ENCODE measurements at regions not wholly inside any gene's neighbourhood (a gene's known extent, or its start where the extent isn't known, plus 50 kb on each side); places are given as distances from the start of the nearest gene placed in this dataset.

- WGBS, 3 donors = 98 to 100% (median 98%) methylated on average over 1 of the region's 1 CpG
- Histone ChIP-seq H3K27me3 (no peaks in the 10 kb centered on the region), H3K27ac (no peak overlapping the region), H3K4me3 (no peak overlapping the region), H3K4me1 (ENCODE audit: insufficient read depth) (no peaks in the 10 kb centered on the region), H3K36me3 (no peaks in the 10 kb centered on the region), H3K9me3 (no peaks in the 10 kb centered on the region)
- intact Hi-C loops (cut with DNase I) = no loop called here
- no peak for DNase-seq
- TF ChIP-seq POLR2A (IDR thresholded peaks at IDR 0.05) = no peak
Measured at GRCh38 chr12:105436636-105437035, 106.1 kb downstream of the C12orf75 start.

- Histone ChIP-seq H3K4me1 (ENCODE audit: insufficient read depth) (no peaks in the 10 kb centered on the region), H3K27me3 (no peaks in the 10 kb centered on the region), H3K9me3 (no peaks in the 10 kb centered on the region), H3K27ac (no peak overlapping the region), H3K4me3 (no peak overlapping the region), H3K36me3 (no peaks in the 10 kb centered on the region)
- DNase-seq = no peak
- 94 to 98% (median 98%) methylated on average over 1 of the region's 1 CpG for WGBS, 3 donors
- intact Hi-C loops (cut with DNase I) = no loop called here
- no peak for TF ChIP-seq EP300 (IDR thresholded peaks at IDR 0.05)
- no peak for TF ChIP-seq POLR2A (IDR thresholded peaks at IDR 0.05)
- TF ChIP-seq CTCF (IDR thresholded peaks at IDR 0.05) = no peak
Measured at GRCh38 chr12:105440037-105440664, 109.7 kb downstream of the C12orf75 start.

- no peaks in the 10 kb centered on the region for H3K27me3 ChIP-seq
- TF ChIP-seq EP300 (IDR thresholded peaks at IDR 0.05) (no peak), CTCF (IDR thresholded peaks at IDR 0.05) (no peak), POLR2A (IDR thresholded peaks at IDR 0.05) (no peak)
- DNase-seq = no peak
- no peaks in the 10 kb centered on the region for H3K4me1 ChIP-seq (ENCODE audit: insufficient read depth)
- WGBS, 3 donors = 87 to 91% (median 87%) methylated on average over 18 of the region's 18 CpGs
- intact Hi-C loops (cut with DNase I) = no loop called here
- H3K27ac ChIP-seq = no peak overlapping the region
- H3K36me3 ChIP-seq = no peaks in the 10 kb centered on the region
- H3K9me3 ChIP-seq = no peaks in the 10 kb centered on the region
- no peak overlapping the region for H3K4me3 ChIP-seq
Measured at GRCh38 chr12:105443802-105444652, 113.5 kb downstream of the C12orf75 start.

- Histone ChIP-seq H3K4me1 (ENCODE audit: insufficient read depth) (no peaks in the 10 kb centered on the region), H3K4me3 (no peak overlapping the region), H3K27me3 (no peaks in the 10 kb centered on the region), H3K27ac (no peak overlapping the region), H3K36me3 (no peaks in the 10 kb centered on the region), H3K9me3 (no peaks in the 10 kb centered on the region)
- WGBS, 3 donors = 81 to 82% (median 82%) methylated on average over 3 of the region's 3 CpGs
- TF ChIP-seq POLR2A (IDR thresholded peaks at IDR 0.05) (no peak), EP300 (IDR thresholded peaks at IDR 0.05) (no peak), CTCF (IDR thresholded peaks at IDR 0.05) (no peak)
- intact Hi-C loops (cut with DNase I) = no loop called here
- no peak for DNase-seq
Measured at GRCh38 chr12:105444653-105445102, 114.2 kb downstream of the C12orf75 start.

GRCh38 chr12:105445249-105445648 lies 114.8 kb downstream of the C12orf75 start:
- Histone ChIP-seq H3K36me3 (no peaks in the 10 kb centered on the region), H3K4me1 (ENCODE audit: insufficient read depth) (no peaks in the 10 kb centered on the region), H3K9me3 (no peaks in the 10 kb centered on the region), H3K27ac (no peak overlapping the region), H3K4me3 (no peak overlapping the region), H3K27me3 (no peaks in the 10 kb centered on the region)
- no peak for DNase-seq
- no peak for TF ChIP-seq CTCF (IDR thresholded peaks at IDR 0.05)
- TF ChIP-seq POLR2A (IDR thresholded peaks at IDR 0.05) = no peak
- no peak for TF ChIP-seq EP300 (IDR thresholded peaks at IDR 0.05)
- intact Hi-C loops (cut with DNase I) = no loop called here
- 80 to 88% (median 85%) methylated on average over 3 of the region's 3 CpGs for WGBS, 3 donors

All from ovary (tissue), 7 donors.